Fibroblast of lung (primary cell): ENCODE measurements at regions not wholly inside any gene's neighbourhood (a gene's known extent, or its start where the extent isn't known, plus 50 kb on each side); places are given as distances from the start of the nearest gene placed in this dataset.

Source experiments
- DNase-seq, 2 donors: peaks; one replicate each; pipeline versions ENCODE4 v3.0.0 to v3.0.0-alpha.2; 2010; ENCODE audit warnings: low read depth in 2 of 2
- H2AFZ ChIP-seq: 2 replicates; pipeline ENCODE4 v1.5.1; 2012; ENCODE audit warnings: low read length, control low read depth, inconsistent platforms
- H3K27ac ChIP-seq: 2 replicates; pipeline ENCODE4 v1.5.1; 2011; ENCODE audit warnings: low read length, control low read depth; ENCODE audit not compliant: insufficient read depth
- H3K27me3 ChIP-seq: 2 replicates; pipeline ENCODE4 v1.5.1; 2011; ENCODE audit warnings: mild to moderate bottlenecking, low read length; ENCODE audit not compliant: control insufficient read depth, insufficient read depth
- H3K36me3 ChIP-seq: 2 replicates; pipeline ENCODE4 v1.5.1; 2011; ENCODE audit warnings: low read length; ENCODE audit not compliant: control insufficient read depth, insufficient read depth
- H3K4me1 ChIP-seq: 2 replicates; pipeline ENCODE4 v1.5.1; 2011; ENCODE audit warnings: low read length; ENCODE audit not compliant: control insufficient read depth, insufficient read depth; ENCODE audit errors: extremely low read depth
- H3K4me2 ChIP-seq: 2 replicates; pipeline ENCODE4 v1.5.1; 2011; ENCODE audit warnings: low read length, control low read depth; ENCODE audit not compliant: insufficient read depth; ENCODE audit errors: extremely low read depth
- H3K4me3 ChIP-seq, 4 experiments: fragments of 200-600 bp in 1 of 4; sonication (generic) in 1 of 4; replicated peaks in 1 of 4; 2 replicates each; pipeline ENCODE4 v1.5.1; 2011 to 2016; ENCODE audit warnings: low read length in 4 of 4, low read depth in 3 of 4, mild to moderate bottlenecking in 3 of 4, control low read depth in 2 of 4, inconsistent platforms in 1 of 4, mixed read lengths in 1 of 4; ENCODE audit not compliant: insufficient read depth in 1 of 4; ENCODE audit errors: control extremely low read depth in 1 of 4
- H3K79me2 ChIP-seq: 2 replicates; pipeline ENCODE4 v1.5.1; 2012; ENCODE audit warnings: mild to moderate bottlenecking, low read length, inconsistent platforms; ENCODE audit not compliant: control insufficient read depth, insufficient read depth
- H3K9ac ChIP-seq: 2 replicates; pipeline ENCODE4 v1.5.1; 2011; ENCODE audit warnings: mild to moderate bottlenecking, low read length, control low read depth; ENCODE audit not compliant: insufficient read depth
- H3K9me3 ChIP-seq: 2 replicates; pipeline ENCODE4 v1.5.1; 2012; ENCODE audit warnings: low read depth, low read length; ENCODE audit not compliant: control insufficient read depth, insufficient read depth
- H4K20me1 ChIP-seq: 2 replicates; pipeline ENCODE4 v1.5.1; 2011; ENCODE audit warnings: low read length; ENCODE audit not compliant: control insufficient read depth, insufficient read depth; ENCODE audit errors: extremely low read depth
- EZH2 ChIP-seq: IDR thresholded peaks from 2 replicates; pipeline ENCODE4 v1.5.1; 2012; ENCODE audit warnings: low read length, control low read depth, mild to moderate bottlenecking; ENCODE audit errors: missing control alignments
- TF ChIP-seq, protein P1 (sequence below), 2 donors: IDR thresholded peaks in 1 of 2; conservative IDR thresholded peaks in 1 of 2; 1 replicate in 1 of 2; 2 replicates in 1 of 2; pipeline ENCODE4 v1.5.1; 2011 to 2012; ENCODE audit warnings: low read length in 2 of 2, control low read depth in 1 of 2, inconsistent platforms in 1 of 2, low read depth in 1 of 2, mild to moderate bottlenecking in 1 of 2

GRCh38 chr7:21106296-21106732 lies 319.6 kb upstream of the SP8 start:
- H2AFZ ChIP-seq = no peak overlapping the region
- no peaks in the 10 kb centered on the region for H3K4me1 ChIP-seq
- H3K36me3 ChIP-seq = no peaks in the 10 kb centered on the region
- no peak overlapping the region for H3K9ac ChIP-seq
- no peaks in the 10 kb centered on the region for H3K79me2 ChIP-seq
- no peak overlapping the region for H3K4me2 ChIP-seq
- TF ChIP-seq, protein P1, sequence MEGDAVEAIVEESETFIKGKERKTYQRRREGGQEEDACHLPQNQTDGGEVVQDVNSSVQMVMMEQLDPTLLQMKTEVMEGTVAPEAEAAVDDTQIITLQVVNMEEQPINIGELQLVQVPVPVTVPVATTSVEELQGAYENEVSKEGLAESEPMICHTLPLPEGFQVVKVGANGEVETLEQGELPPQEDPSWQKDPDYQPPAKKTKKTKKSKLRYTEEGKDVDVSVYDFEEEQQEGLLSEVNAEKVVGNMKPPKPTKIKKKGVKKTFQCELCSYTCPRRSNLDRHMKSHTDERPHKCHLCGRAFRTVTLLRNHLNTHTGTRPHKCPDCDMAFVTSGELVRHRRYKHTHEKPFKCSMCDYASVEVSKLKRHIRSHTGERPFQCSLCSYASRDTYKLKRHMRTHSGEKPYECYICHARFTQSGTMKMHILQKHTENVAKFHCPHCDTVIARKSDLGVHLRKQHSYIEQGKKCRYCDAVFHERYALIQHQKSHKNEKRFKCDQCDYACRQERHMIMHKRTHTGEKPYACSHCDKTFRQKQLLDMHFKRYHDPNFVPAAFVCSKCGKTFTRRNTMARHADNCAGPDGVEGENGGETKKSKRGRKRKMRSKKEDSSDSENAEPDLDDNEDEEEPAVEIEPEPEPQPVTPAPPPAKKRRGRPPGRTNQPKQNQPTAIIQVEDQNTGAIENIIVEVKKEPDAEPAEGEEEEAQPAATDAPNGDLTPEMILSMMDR (conservative IDR thresholded peaks at IDR 0.05 in 1 of 2, IDR thresholded peaks at IDR 0.05 in 1 of 2; ENCODE audit: low read depth in 1 of 2, low read length in 2 of 2) = no peak
- TF ChIP-seq EZH2 = no peak
- DNase-seq = no peak
- no peaks in the 10 kb centered on the region for H3K27me3 ChIP-seq
- no peak overlapping the region for H3K4me3 ChIP-seq
- H4K20me1 ChIP-seq = no peaks in the 10 kb centered on the region
- H3K27ac ChIP-seq = no peak overlapping the region
- no peaks in the 10 kb centered on the region for H3K9me3 ChIP-seq

- no peak overlapping the region for H3K4me3 ChIP-seq
- no peak overlapping the region for H3K27ac ChIP-seq
- no peak overlapping the region for H2AFZ ChIP-seq
- H3K4me2 ChIP-seq = no peak overlapping the region
- H3K9ac ChIP-seq = no peak overlapping the region
- H3K9me3 ChIP-seq = no peaks in the 10 kb centered on the region
- H4K20me1 ChIP-seq = no peaks in the 10 kb centered on the region
- DNase-seq = no peak
- no peak for TF ChIP-seq EZH2
- TF ChIP-seq, protein P1 (conservative IDR thresholded peaks at IDR 0.05 in 1 of 2, IDR thresholded peaks at IDR 0.05 in 1 of 2; ENCODE audit: low read depth in 1 of 2, low read length in 2 of 2) = no peak
- H3K4me1 ChIP-seq = no peaks in the 10 kb centered on the region
- H3K27me3 ChIP-seq = no peaks in the 10 kb centered on the region
- H3K36me3 ChIP-seq = no peaks in the 10 kb centered on the region
- H3K79me2 ChIP-seq = no peaks in the 10 kb centered on the region
Observed at GRCh38 chr7:21107101-21107500, 320.4 kb upstream of the SP8 start.

- no peak for TF ChIP-seq EZH2
- TF ChIP-seq, protein P1 (conservative IDR thresholded peaks at IDR 0.05 in 1 of 2, IDR thresholded peaks at IDR 0.05 in 1 of 2; ENCODE audit: low read depth in 1 of 2, low read length in 2 of 2) = no peak
- no peak for DNase-seq
Observed at GRCh38 chr7:21108182-21108581, 319.7 kb upstream of the SP4 start.

More at GRCh38 chr7:21108182-21108581, 319.7 kb upstream of the SP4 start:
- H3K4me1 ChIP-seq = no peaks in the 10 kb centered on the region
- H3K4me3 ChIP-seq = no peak overlapping the region
- H3K79me2 ChIP-seq = no peaks in the 10 kb centered on the region
- H3K27ac ChIP-seq = no peak overlapping the region
- no peak overlapping the region for H2AFZ ChIP-seq
- no peaks in the 10 kb centered on the region for H3K9me3 ChIP-seq
- H3K4me2 ChIP-seq = no peak overlapping the region
- no peaks in the 10 kb centered on the region for H3K27me3 ChIP-seq
- H4K20me1 ChIP-seq = no peaks in the 10 kb centered on the region
- no peak overlapping the region for H3K9ac ChIP-seq
- no peaks in the 10 kb centered on the region for H3K36me3 ChIP-seq
